Trophoblast cell (in vitro differentiated cells and primary cell): ENCODE measurements at regions not wholly inside any gene's neighbourhood (a gene's known extent, or its start where the extent isn't known, plus 50 kb on each side); places are given as distances from the start of the nearest gene placed in this dataset.

Experiments
- DNase-seq, 2 donors: peaks; one replicate each; pipeline ENCODE4 v3.0.0-alpha.2; 2016
- H2AFZ ChIP-seq: 2 replicates; pipeline ENCODE4 v1.6.1; 2013; ENCODE audit warnings: low read length, moderate library complexity, mild to moderate bottlenecking; ENCODE audit not compliant: insufficient read depth, poor library complexity
- H2AK5ac ChIP-seq: 2 replicates; pipeline ENCODE4 v1.6.1; 2013; ENCODE audit warnings: mild to moderate bottlenecking, low read length
- H2BK120ac ChIP-seq: 2 replicates; pipeline ENCODE4 v1.6.1; 2013; ENCODE audit warnings: low read length, mild to moderate bottlenecking, moderate library complexity; ENCODE audit not compliant: insufficient read depth, poor library complexity
- H2BK12ac ChIP-seq: 2 replicates; pipeline ENCODE4 v1.6.1; 2013; ENCODE audit warnings: mild to moderate bottlenecking, low read length, moderate library complexity
- H2BK5ac ChIP-seq: 2 replicates; pipeline ENCODE4 v1.6.1; 2013; ENCODE audit warnings: low read length, low read depth, moderate library complexity, mild to moderate bottlenecking; ENCODE audit not compliant: poor library complexity
- H3K14ac ChIP-seq: 2 replicates; pipeline ENCODE4 v1.6.1; 2013; ENCODE audit warnings: mild to moderate bottlenecking, low read length
- H3K18ac ChIP-seq: 2 replicates; pipeline ENCODE4 v1.6.1; 2013; ENCODE audit warnings: mild to moderate bottlenecking, low read length
- H3K23ac ChIP-seq: 2 replicates; pipeline ENCODE4 v1.6.1; 2013; ENCODE audit warnings: low read length
- H3K27ac ChIP-seq: 2 replicates; pipeline ENCODE4 v1.5.1; 2013; ENCODE audit warnings: low read depth, mild to moderate bottlenecking, inconsistent platforms, low read length, moderate library complexity
- H3K27me3 ChIP-seq: 2 replicates; pipeline ENCODE4 v1.6.1; 2013; ENCODE audit warnings: inconsistent platforms, mild to moderate bottlenecking, low read length, moderate library complexity; ENCODE audit not compliant: insufficient read depth
- H3K36me3 ChIP-seq, 2 experiments: 1 replicate in 1 of 2; 2 replicates in 1 of 2; pipeline ENCODE4 v1.6.1; 2013; ENCODE audit warnings: low read length in 2 of 2, mild to moderate bottlenecking in 2 of 2, moderate library complexity in 1 of 2; ENCODE audit not compliant: insufficient read depth in 2 of 2, control insufficient read depth in 1 of 2
- H3K4ac ChIP-seq: 2 replicates; pipeline ENCODE4 v1.6.1; 2013; ENCODE audit warnings: low read depth, mild to moderate bottlenecking, low read length, moderate library complexity
- H3K4me1 ChIP-seq, 2 experiments: 1 replicate in 1 of 2; 2 replicates in 1 of 2; pipeline ENCODE4 v1.6.1; 2013; ENCODE audit warnings: low read length in 2 of 2, mild to moderate bottlenecking in 2 of 2, moderate library complexity in 1 of 2; ENCODE audit not compliant: insufficient read depth in 2 of 2, control insufficient read depth in 1 of 2
- H3K4me2 ChIP-seq: 2 replicates; pipeline ENCODE4 v1.6.1; 2013; ENCODE audit warnings: inconsistent platforms, mild to moderate bottlenecking, low read length, moderate library complexity
- H3K4me3 ChIP-seq: 2 replicates; pipeline ENCODE4 v1.5.1; 2013; ENCODE audit warnings: mild to moderate bottlenecking, low read depth, low read length, inconsistent platforms
- H3K79me1 ChIP-seq: one replicate; pipeline ENCODE4 v1.6.1; 2013; ENCODE audit warnings: low read length
- H3K79me2 ChIP-seq: 2 replicates; pipeline ENCODE4 v1.6.1; 2013; ENCODE audit warnings: low read length, mild to moderate bottlenecking; ENCODE audit not compliant: control insufficient read depth, insufficient read depth, poor library complexity
- H3K9ac ChIP-seq: 2 replicates; pipeline ENCODE4 v1.6.1; 2013; ENCODE audit warnings: mild to moderate bottlenecking, low read length
- H3K9me3 ChIP-seq: 2 replicates; pipeline ENCODE4 v1.6.1; 2013; ENCODE audit warnings: low read depth, mild to moderate bottlenecking, control low read depth, inconsistent platforms, low read length; ENCODE audit not compliant: insufficient read depth
- H4K12ac ChIP-seq: 2 replicates; pipeline ENCODE4 v1.6.1; 2013; ENCODE audit warnings: low read depth, mild to moderate bottlenecking, low read length, moderate library complexity
- H4K8ac ChIP-seq: 2 replicates; pipeline ENCODE4 v1.6.1; 2013; ENCODE audit warnings: low read depth, mild to moderate bottlenecking, low read length, moderate library complexity
- H4K91ac ChIP-seq: one replicate; pipeline ENCODE4 v1.6.1; 2013; ENCODE audit warnings: low read depth, mild to moderate bottlenecking, low read length, moderate library complexity
- WGBS: extraction: QIAGEN DNeasy Blood & Tissue Kit; methylation state at CpG from one replicate; pipeline ENCODE4 v1.1.7; 2013; ENCODE audit warnings: missing lambda C conversion rate; ENCODE audit not compliant: insufficient read length, insufficient coverage; ENCODE audit errors: extremely low coverage; 5-methylcytosine and 5-hydroxymethylcytosine counted together

- Histone ChIP-seq H2AK5ac (no peak overlapping the region), H3K18ac (no peak overlapping the region), H3K4me3 (no peak overlapping the region), H3K36me3 (no peaks in the 10 kb centered on the region), H3K4me1 (no peaks in the 10 kb centered on the region), H4K12ac (no peak overlapping the region), H3K79me2 (no peaks in the 10 kb centered on the region), H3K14ac (no peak overlapping the region), H3K4ac (no peak overlapping the region), H4K8ac (no peak overlapping the region), H3K9ac (no peak overlapping the region), H2BK5ac (no peak overlapping the region), H3K4me2 (no peak overlapping the region), H3K27ac (no peak overlapping the region), H4K91ac (no peak overlapping the region), H2AFZ (no peak overlapping the region), H2BK120ac (no peak overlapping the region), H3K27me3 (no peaks in the 10 kb centered on the region), H3K9me3 (no peaks in the 10 kb centered on the region), H3K23ac (no peak overlapping the region), H2BK12ac (no peak overlapping the region), H3K79me1 (no peaks in the 10 kb centered on the region)
- no CpG with 5 or more reads among the region's 9 CpGs for WGBS
- DNase-seq, result no peak
Measured at GRCh38 chr22:26740253-26740652, 82.9 kb downstream of the MIAT start.

GRCh38 chr22:26743149-26743548, 85.8 kb downstream of the MIAT start:
- Histone ChIP-seq H3K4me1 (no peaks in the 10 kb centered on the region), H2AK5ac (no peak overlapping the region), H3K27me3 (no peaks in the 10 kb centered on the region), H3K27ac (no peak overlapping the region), H2BK120ac (no peak overlapping the region), H3K4ac (no peak overlapping the region), H2BK12ac (no peak overlapping the region), H3K23ac (no peak overlapping the region), H3K4me2 (no peak overlapping the region), H3K9ac (no peak overlapping the region), H3K79me1 (no peaks in the 10 kb centered on the region), H3K4me3 (no peak overlapping the region), H4K91ac (no peak overlapping the region), H3K14ac (no peak overlapping the region), H2AFZ (no peak overlapping the region), H2BK5ac (no peak overlapping the region), H4K8ac (no peak overlapping the region), H4K12ac (no peak overlapping the region), H3K18ac (no peak overlapping the region), H3K79me2 (no peaks in the 10 kb centered on the region), H3K36me3 (no peaks in the 10 kb centered on the region), H3K9me3 (no peaks in the 10 kb centered on the region)
- no peak for DNase-seq
- WGBS, result no CpG with 5 or more reads among the region's 5 CpGs

GRCh38 chr22:26744892-26745808, 87.8 kb downstream of the MIAT start:
- Histone ChIP-seq H2BK5ac (no peak overlapping the region), H2BK120ac (no peak overlapping the region), H3K4me1 (no peaks in the 10 kb centered on the region), H3K27ac (no peak overlapping the region), H2AFZ (no peak overlapping the region), H3K18ac (no peak overlapping the region), H3K9me3 (no peaks in the 10 kb centered on the region), H3K9ac (no peak overlapping the region), H3K4ac (no peak overlapping the region), H3K27me3 (no peaks in the 10 kb centered on the region), H4K8ac (no peak overlapping the region), H3K79me1 (no peaks in the 10 kb centered on the region), H3K36me3 (no peaks in the 10 kb centered on the region), H3K4me3 (no peak overlapping the region), H4K91ac (no peak overlapping the region), H2BK12ac (no peak overlapping the region), H3K79me2 (no peaks in the 10 kb centered on the region), H3K14ac (no peak overlapping the region), H4K12ac (no peak overlapping the region), H2AK5ac (no peak overlapping the region), H3K23ac (no peak overlapping the region), H3K4me2 (no peak overlapping the region)
- no peak for DNase-seq
- WGBS, result no CpG with 5 or more reads among the region's 4 CpGs

GRCh38 chr22:26746311-26746710, 88.9 kb downstream of the MIAT start:
- H4K91ac ChIP-seq, result no peak overlapping the region
- no peaks in the 10 kb centered on the region for H3K9me3 ChIP-seq

More at GRCh38 chr22:26746311-26746710, 88.9 kb downstream of the MIAT start:
- no peak overlapping the region for H3K27ac ChIP-seq
- no peaks in the 10 kb centered on the region for H3K79me2 ChIP-seq
- H3K18ac ChIP-seq, result no peak overlapping the region
- WGBS, result no CpG with 5 or more reads among the region's 1 CpG
- no peak overlapping the region for H3K9ac ChIP-seq
- H2BK5ac ChIP-seq, result no peak overlapping the region
- no peak overlapping the region for H3K14ac ChIP-seq
- H3K4me3 ChIP-seq, result no peak overlapping the region
- no peaks in the 10 kb centered on the region for H3K79me1 ChIP-seq
- no peak overlapping the region for H4K8ac ChIP-seq
- no peak overlapping the region for H4K12ac ChIP-seq
- no peak overlapping the region for H3K4me2 ChIP-seq
- no peak overlapping the region for H3K23ac ChIP-seq
- H2AFZ ChIP-seq, result no peak overlapping the region
- H2BK12ac ChIP-seq, result no peak overlapping the region
- no peaks in the 10 kb centered on the region for H3K36me3 ChIP-seq
- DNase-seq, result no peak
- H2BK120ac ChIP-seq, result no peak overlapping the region
- H3K4me1 ChIP-seq, result peaks cover 0 to 4% of the 10 kb centered on the region in 2 experiments
- H3K4ac ChIP-seq, result no peak overlapping the region
- no peak overlapping the region for H2AK5ac ChIP-seq
- no peaks in the 10 kb centered on the region for H3K27me3 ChIP-seq
